ENCODE measurements at regions not wholly inside any gene's neighbourhood (a gene's known extent, or its start where the extent isn't known, plus 50 kb on each side); places are given as distances from the start of the nearest gene placed in this dataset.

GRCh38 chr1:232109391-232109790, 482.8 kb downstream of the DISC1 start:
- TF ChIP-seq CTCF (conservative IDR thresholded peaks at IDR 0.05) (no peak), ZFX (IDR thresholded peaks at IDR 0.05) (no peak)

Data from C4-2B (cell line).